Kidney epithelial cell (primary cell): ENCODE measurements at regions not wholly inside any gene's neighbourhood (a gene's known extent, or its start where the extent isn't known, plus 50 kb on each side); places are given as distances from the start of the nearest gene placed in this dataset.

ENCODE experiments used
- DNase-seq: peaks from one replicate; pipeline ENCODE4 v3.0.0-alpha.2; 2010; ENCODE audit warnings: low read depth
- H3K27me3 ChIP-seq: 2 replicates; pipeline ENCODE4 v1.6.0; 2011; ENCODE audit warnings: low read length; ENCODE audit not compliant: control insufficient read depth, insufficient read depth
- H3K36me3 ChIP-seq: 2 replicates; pipeline ENCODE4 v1.5.1; 2011; ENCODE audit warnings: low read length; ENCODE audit not compliant: control insufficient read depth, insufficient read depth
- H3K4me3 ChIP-seq: 2 replicates; pipeline ENCODE4 v1.5.1; 2011; ENCODE audit warnings: low read depth, mild to moderate bottlenecking, control low read depth, low read length
- TF ChIP-seq, protein P1 (sequence below): IDR thresholded peaks from 2 replicates; pipeline ENCODE4 v1.5.1; 2011; ENCODE audit warnings: mild to moderate bottlenecking, moderate library complexity, low read length, control low read depth, inconsistent platforms; ENCODE audit not compliant: insufficient read depth, poor library complexity, severe bottlenecking

DNA sequence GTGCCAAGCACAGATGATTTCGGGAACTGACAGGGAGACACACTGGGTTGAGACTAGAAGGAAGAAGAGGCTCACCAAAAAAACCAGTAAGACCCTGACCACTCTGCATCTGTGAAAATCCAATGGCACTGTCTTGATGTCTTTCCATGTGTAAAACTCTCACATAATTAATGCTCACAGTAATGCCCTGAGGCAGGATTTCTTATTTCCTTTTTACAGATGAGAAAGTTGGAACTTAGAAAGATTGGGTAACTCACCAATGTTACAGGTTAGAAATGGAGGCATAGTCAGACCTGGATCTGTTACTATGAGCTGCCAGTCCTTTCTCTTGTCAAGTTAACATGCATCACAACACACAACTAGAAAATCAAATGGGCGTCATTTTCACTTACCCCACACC lies 151.0 kb upstream of the MCHR2 start:
- H3K27me3 ChIP-seq, result no peaks in the 10 kb centered on the region
- H3K4me3 ChIP-seq, result no peak overlapping the region
- H3K36me3 ChIP-seq, result no peaks in the 10 kb centered on the region
- TF ChIP-seq, protein P1, sequence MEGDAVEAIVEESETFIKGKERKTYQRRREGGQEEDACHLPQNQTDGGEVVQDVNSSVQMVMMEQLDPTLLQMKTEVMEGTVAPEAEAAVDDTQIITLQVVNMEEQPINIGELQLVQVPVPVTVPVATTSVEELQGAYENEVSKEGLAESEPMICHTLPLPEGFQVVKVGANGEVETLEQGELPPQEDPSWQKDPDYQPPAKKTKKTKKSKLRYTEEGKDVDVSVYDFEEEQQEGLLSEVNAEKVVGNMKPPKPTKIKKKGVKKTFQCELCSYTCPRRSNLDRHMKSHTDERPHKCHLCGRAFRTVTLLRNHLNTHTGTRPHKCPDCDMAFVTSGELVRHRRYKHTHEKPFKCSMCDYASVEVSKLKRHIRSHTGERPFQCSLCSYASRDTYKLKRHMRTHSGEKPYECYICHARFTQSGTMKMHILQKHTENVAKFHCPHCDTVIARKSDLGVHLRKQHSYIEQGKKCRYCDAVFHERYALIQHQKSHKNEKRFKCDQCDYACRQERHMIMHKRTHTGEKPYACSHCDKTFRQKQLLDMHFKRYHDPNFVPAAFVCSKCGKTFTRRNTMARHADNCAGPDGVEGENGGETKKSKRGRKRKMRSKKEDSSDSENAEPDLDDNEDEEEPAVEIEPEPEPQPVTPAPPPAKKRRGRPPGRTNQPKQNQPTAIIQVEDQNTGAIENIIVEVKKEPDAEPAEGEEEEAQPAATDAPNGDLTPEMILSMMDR, result no peak
- DNase-seq, result no peak

DNA sequence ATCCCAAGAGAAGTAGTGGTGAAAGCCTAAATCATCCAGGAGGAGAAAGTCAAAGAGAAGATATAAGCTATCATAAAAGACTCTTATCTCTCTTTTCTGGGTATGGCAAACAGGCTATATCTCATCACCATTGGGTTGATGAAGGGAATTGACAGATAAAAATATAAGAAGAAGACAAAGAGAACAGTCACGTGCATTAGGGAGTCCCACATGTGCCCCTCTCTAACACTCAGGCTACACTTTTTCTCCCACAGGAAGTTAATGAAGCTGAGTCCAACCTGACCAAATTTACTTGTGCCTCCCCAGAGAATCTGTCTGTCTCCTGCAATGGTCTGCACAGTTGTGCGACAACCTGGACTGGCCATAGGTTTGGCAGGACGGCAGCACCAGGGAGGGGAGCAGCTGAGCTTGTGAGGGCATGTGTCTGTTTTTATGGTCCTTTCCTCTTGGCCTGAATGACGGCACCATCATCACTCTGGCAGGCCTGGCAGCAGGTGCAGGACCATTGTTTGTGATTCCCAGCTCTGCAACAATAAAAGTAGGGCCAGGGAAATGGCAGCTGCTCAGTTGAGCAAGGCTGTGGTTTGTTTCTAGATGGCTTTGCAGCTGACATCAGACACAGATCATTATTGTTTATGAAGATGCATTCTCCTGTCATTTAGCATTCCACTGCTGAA lies 144.5 kb upstream of the MCHR2 start:
- DNase-seq, result no peak
- TF ChIP-seq, protein P1, result no peak
- H3K4me3 ChIP-seq, result no peak overlapping the region

DNA sequence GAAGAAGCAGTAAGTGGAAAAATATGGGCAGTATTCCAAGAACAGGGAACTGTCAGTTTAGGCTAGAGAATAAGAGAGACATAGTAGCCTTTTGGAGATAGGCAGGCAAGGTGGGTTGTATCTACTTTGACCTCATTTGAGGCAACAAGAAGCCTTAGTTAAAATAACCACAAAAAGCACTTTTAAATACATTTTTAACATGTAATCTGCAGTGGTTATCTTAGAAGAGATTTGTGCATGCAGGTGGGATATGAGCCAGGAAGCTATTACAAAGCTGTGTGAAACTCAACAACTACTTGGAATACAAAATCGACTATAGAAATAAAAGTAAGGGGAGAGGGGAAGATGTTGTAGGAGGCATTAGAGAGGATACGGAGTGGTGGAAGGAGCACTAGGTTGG lies 143.7 kb upstream of the MCHR2 start:
- DNase-seq, result no peak
- H3K4me3 ChIP-seq, result no peak overlapping the region
- no peaks in the 10 kb centered on the region for H3K36me3 ChIP-seq
- no peaks in the 10 kb centered on the region for H3K27me3 ChIP-seq
- TF ChIP-seq, protein P1, result no peak

More for the DNA sequence above, 144.5 kb upstream of the MCHR2 start:
- Histone ChIP-seq H3K36me3 (no peaks in the 10 kb centered on the region), H3K27me3 (no peaks in the 10 kb centered on the region)

DNA sequence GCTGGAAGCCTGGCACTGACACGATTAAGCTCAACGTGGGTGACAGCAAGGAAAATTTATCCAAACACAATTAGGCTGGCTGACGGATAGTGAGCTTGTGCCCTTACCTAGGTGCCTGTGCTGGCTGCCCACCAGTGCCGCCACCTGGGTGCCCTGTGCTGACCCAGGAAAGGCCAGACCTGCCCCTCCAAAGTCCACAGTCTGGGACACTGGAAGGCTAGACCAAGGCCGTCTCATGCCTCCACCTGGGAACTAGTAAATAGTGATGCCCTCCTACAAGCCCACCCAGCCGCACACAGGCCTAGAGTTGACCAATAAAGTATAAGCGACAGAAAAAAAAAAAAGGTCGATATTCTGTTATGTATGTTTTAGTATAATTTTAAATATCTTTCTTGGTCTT lies 142.6 kb upstream of the MCHR2 start:
- Histone ChIP-seq H3K36me3 (no peaks in the 10 kb centered on the region), H3K27me3 (no peaks in the 10 kb centered on the region), H3K4me3 (no peak overlapping the region)
- TF ChIP-seq, protein P1, result no peak
- DNase-seq, result no peak

DNA sequence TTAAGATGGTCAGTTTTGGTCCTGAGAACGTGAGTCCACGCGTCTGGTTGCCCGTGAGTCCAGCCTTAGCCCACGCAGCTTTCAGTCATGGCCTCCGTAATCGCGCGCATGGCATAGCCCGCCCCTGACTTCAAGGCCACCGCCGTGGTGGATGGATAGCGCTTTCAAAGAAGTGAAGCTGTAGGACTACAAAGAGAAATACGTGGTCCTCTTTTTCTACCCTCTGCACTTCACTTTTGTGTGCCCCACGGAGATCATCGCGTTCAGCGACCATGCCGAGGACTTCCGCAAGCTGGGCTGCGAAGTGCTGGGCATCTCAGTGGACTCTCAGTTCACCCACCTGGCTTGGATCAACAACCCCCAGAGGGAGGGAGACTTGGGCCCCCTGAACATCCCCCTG lies 142.0 kb upstream of the MCHR2 start:
- DNase-seq, result no peak
- Histone ChIP-seq H3K27me3 (no peaks in the 10 kb centered on the region), H3K4me3 (no peak overlapping the region), H3K36me3 (no peaks in the 10 kb centered on the region)
- TF ChIP-seq, protein P1, result no peak

DNA sequence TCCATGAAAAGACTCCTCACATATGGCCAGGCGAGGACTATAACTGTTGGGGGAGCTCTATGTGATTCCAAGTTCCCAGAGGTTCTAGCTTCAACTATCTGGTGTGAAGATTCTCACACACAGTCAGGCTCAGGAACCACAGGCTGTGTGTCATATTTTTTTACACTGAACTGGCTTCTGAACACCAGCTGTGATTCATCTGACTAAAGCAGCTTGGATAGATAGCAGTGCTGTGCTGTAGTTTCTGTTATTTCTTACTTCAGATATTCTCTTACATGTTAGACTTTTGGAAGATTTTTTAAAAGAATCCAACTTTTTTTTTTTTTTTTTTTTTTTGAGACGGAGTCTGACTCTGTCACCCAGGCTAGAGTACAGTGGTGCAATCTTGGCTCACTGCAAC lies 140.7 kb upstream of the MCHR2 start:
- H3K36me3 ChIP-seq, result no peaks in the 10 kb centered on the region
- H3K27me3 ChIP-seq, result no peaks in the 10 kb centered on the region
- DNase-seq, result no peak
- no peak overlapping the region for H3K4me3 ChIP-seq
- TF ChIP-seq, protein P1, result no peak
